GM12874 (cell line): ENCODE measurements at regions not wholly inside any gene's neighbourhood (a gene's known extent, or its start where the extent isn't known, plus 50 kb on each side); places are given as distances from the start of the nearest gene placed in this dataset.

Experiments
- CTCF ChIP-seq: IDR thresholded peaks from 2 replicates; pipeline ENCODE4 v1.5.1; 2011; ENCODE audit warnings: low read depth, mild to moderate bottlenecking, control low read depth, low read length, moderate library complexity; ENCODE audit not compliant: insufficient read depth

- no peak for TF ChIP-seq CTCF
These were observed 705.9 kb upstream of the NCAM2 start for GRCh38 chr21:20292280-20292679.

GRCh38 chr21:20301395-20301794 lies 696.8 kb upstream of the NCAM2 start:
- no peak for TF ChIP-seq CTCF

- no peak for TF ChIP-seq CTCF
These were observed 696.1 kb upstream of the NCAM2 start for GRCh38 chr21:20302084-20302483.

- no peak for TF ChIP-seq CTCF
These were observed 691.4 kb upstream of the NCAM2 start for GRCh38 chr21:20306836-20307235.

GRCh38 chr21:20308586-20309315 lies 689.5 kb upstream of the NCAM2 start:
- TF ChIP-seq CTCF: no peak

GRCh38 chr21:20311234-20311787 lies 686.9 kb upstream of the NCAM2 start:
- TF ChIP-seq CTCF: no peak

- no peak for TF ChIP-seq CTCF
These were observed 685.2 kb upstream of the NCAM2 start for GRCh38 chr21:20313013-20313412.
